Body of pancreas (tissue), 4 donors: ENCODE measurements at regions not wholly inside any gene's neighbourhood (a gene's known extent, or its start where the extent isn't known, plus 50 kb on each side); places are given as distances from the start of the nearest gene placed in this dataset.

Experiments
- ATAC-seq: fragments of 150-250 bp; one replicate; pipeline ENCODE4 v1.9.1; 2016
- DNase-seq, 4 donors: peaks; one replicate each; pipeline ENCODE4 v3.0.0-alpha.2; 2019
- H3K27ac ChIP-seq, 4 donors: fragments of 200-600 bp; sonication (generic); 1 replicate in 3 of 4; 2 replicates in 1 of 4; pipeline versions ENCODE4 v1.5.1 to v1.6.1; 2016 to 2019; ENCODE audit warnings: mild to moderate bottlenecking in 1 of 4, mixed read lengths in 1 of 4, moderate library complexity in 1 of 4
- H3K27me3 ChIP-seq, 2 donors: fragments of 200-600 bp; sonication (generic); one replicate each; pipeline ENCODE4 v1.6.0; 2016; ENCODE audit warnings: mild to moderate bottlenecking in 1 of 2
- H3K36me3 ChIP-seq, 2 donors: fragments of 200-600 bp; sonication (generic); replicated peaks in 1 of 2; 2 replicates each; pipeline ENCODE4 v1.5.1; 2016; ENCODE audit warnings: low read depth in 2 of 2; ENCODE audit not compliant: insufficient read depth in 1 of 2
- H3K4me1 ChIP-seq: fragments of 200-600 bp; sonication (generic); one replicate; pipeline ENCODE4 v1.6.0; 2016
- H3K4me3 ChIP-seq, 2 donors: fragments of 200-600 bp; sonication (generic); 1 replicate in 1 of 2; 2 replicates in 1 of 2; pipeline ENCODE4 v1.5.1; 2016 to 2019
- H3K9me3 ChIP-seq, 3 donors: fragments of 200-600 bp; sonication (generic); 1 replicate in 2 of 3; 2 replicates in 1 of 3; pipeline ENCODE4 v1.5.1; 2016
- POLR2A ChIP-seq, 3 donors: fragments of 450-650 bp; IDR thresholded peaks; one replicate each; pipeline ENCODE4 v1.6.1; 2016; ENCODE audit warnings: antibody characterized with exemption in 3 of 3, mild to moderate bottlenecking in 2 of 3
- WGBS, 2 donors: methylation state at CpG; one replicate each; pipeline ENCODE4 v1.1.5; 2017; 5-methylcytosine and 5-hydroxymethylcytosine counted together
- intact Hi-C: fragments of 100-400 bp; cut with DNase I; formaldehyde crosslinking; loops from one replicate; pipeline ENCODE4 v1.15.1; 2023
- TF ChIP-seq, protein P1 (sequence below), 7 experiments: fragments of 450-650 bp in 4 of 7; fragments of 200-600 bp in 3 of 7; sonication (generic) in 3 of 7; IDR thresholded peaks; one replicate each; pipeline ENCODE4 v1.5.1; 2016 to 2019; ENCODE audit warnings: antibody characterized with exemption in 7 of 7

DNA sequence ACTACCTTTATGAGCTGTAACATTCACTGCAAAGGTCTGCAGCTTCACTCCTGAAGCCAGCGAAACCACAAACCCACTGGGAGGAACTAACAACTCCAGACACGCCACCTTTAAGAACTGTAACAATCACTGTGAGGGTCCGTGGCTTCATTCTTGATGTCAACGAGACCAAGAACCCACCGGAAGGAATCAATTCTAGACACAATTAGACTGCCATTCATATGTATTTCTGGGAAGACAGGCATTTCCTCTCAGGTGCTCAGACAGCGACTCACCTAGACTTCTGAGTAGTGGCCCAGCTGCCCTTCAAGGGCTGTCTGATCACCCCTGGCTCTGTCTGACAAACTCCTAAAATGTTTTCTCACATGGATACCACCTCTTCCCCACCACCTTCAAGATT, 506.8 kb downstream of the PDCD6IP start:
- 59 to 71% methylated on average over 6 of the region's 6 CpGs for WGBS, 2 donors

DNA sequence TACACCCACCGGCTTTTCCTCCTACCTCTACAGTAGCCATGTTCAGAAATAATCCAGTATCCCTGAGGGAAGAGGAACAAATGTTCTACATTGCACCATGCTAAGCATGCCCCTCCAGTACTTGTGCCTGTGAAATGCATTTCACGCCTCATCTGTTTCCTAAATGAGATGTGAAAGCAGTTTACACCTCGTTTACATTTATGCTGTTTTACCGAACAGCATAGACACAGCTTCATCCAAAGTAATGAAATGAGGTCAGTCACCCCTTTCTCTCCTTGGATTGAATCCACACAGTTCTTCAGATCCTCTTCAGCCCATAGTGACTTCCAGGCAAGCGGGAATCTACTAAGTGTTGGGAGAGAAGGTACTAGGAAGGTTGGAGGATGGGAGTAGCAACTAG, 514.3 kb downstream of the PDCD6IP start:
- Histone ChIP-seq H3K9me3 (no peaks in the 10 kb centered on the region), H3K27me3 (no peaks in the 10 kb centered on the region), H3K27ac (no peak overlapping the region), H3K4me1 (no peaks in the 10 kb centered on the region), H3K4me3 (no peak overlapping the region), H3K36me3 (no peaks in the 10 kb centered on the region)
- DNase-seq = no peak
- TF ChIP-seq, protein P1, sequence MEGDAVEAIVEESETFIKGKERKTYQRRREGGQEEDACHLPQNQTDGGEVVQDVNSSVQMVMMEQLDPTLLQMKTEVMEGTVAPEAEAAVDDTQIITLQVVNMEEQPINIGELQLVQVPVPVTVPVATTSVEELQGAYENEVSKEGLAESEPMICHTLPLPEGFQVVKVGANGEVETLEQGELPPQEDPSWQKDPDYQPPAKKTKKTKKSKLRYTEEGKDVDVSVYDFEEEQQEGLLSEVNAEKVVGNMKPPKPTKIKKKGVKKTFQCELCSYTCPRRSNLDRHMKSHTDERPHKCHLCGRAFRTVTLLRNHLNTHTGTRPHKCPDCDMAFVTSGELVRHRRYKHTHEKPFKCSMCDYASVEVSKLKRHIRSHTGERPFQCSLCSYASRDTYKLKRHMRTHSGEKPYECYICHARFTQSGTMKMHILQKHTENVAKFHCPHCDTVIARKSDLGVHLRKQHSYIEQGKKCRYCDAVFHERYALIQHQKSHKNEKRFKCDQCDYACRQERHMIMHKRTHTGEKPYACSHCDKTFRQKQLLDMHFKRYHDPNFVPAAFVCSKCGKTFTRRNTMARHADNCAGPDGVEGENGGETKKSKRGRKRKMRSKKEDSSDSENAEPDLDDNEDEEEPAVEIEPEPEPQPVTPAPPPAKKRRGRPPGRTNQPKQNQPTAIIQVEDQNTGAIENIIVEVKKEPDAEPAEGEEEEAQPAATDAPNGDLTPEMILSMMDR (IDR thresholded peaks at IDR 0.05) = no peak
- no peak for TF ChIP-seq POLR2A (IDR thresholded peaks at IDR 0.05)
- intact Hi-C loops = no loop called here
- no peak for ATAC-seq
- 51 to 69% methylated on average over 5 of the region's 5 CpGs for WGBS, 2 donors

More for the DNA sequence above, 506.8 kb downstream of the PDCD6IP start:
- no peaks in the 10 kb centered on the region for H3K4me1 ChIP-seq
- ATAC-seq (no peak), DNase-seq (no peak)
- no peak overlapping the region for H3K27ac ChIP-seq
- no peaks in the 10 kb centered on the region for H3K36me3 ChIP-seq
- no peaks in the 10 kb centered on the region for H3K27me3 ChIP-seq
- no peak for TF ChIP-seq POLR2A (IDR thresholded peaks at IDR 0.05)
- TF ChIP-seq, protein P1 (IDR thresholded peaks at IDR 0.05) = no peak
- no peak overlapping the region for H3K4me3 ChIP-seq
- H3K9me3 ChIP-seq = no peaks in the 10 kb centered on the region
- intact Hi-C loops = no loop called here

DNA sequence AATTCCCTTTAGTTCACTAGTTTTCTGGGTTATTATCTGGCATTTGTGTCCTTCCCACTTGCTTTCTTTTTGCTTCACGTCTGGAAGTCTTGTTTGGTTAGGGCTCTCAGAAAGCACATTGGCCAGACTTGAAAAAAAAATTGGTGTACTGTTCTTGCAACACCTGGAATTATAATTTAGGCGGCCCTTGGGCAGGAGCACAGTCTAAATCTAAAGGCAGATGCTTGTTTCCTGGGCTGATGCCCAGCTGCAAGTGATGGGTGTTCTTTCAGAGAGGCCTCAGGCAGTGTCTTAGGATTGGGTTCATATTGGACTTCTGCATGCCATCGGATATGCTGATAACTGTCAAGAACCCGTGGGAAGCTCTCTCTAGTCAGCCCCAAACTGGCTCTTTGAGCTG, 521.5 kb downstream of the PDCD6IP start:
- DNase-seq = no peak
- intact Hi-C loops = no loop called here
- WGBS, 2 donors = 46 to 53% methylated on average over 4 of the region's 4 CpGs
- H3K27me3 ChIP-seq = no peaks in the 10 kb centered on the region
- H3K9me3 ChIP-seq = no peaks in the 10 kb centered on the region
- no peak overlapping the region for H3K4me3 ChIP-seq
- no peak overlapping the region for H3K27ac ChIP-seq
- ATAC-seq = no peak
- H3K4me1 ChIP-seq = no peaks in the 10 kb centered on the region
- H3K36me3 ChIP-seq = no peaks in the 10 kb centered on the region
- TF ChIP-seq POLR2A (IDR thresholded peaks at IDR 0.05) = no peak
- TF ChIP-seq, protein P1 (IDR thresholded peaks at IDR 0.05) = no peak

DNA sequence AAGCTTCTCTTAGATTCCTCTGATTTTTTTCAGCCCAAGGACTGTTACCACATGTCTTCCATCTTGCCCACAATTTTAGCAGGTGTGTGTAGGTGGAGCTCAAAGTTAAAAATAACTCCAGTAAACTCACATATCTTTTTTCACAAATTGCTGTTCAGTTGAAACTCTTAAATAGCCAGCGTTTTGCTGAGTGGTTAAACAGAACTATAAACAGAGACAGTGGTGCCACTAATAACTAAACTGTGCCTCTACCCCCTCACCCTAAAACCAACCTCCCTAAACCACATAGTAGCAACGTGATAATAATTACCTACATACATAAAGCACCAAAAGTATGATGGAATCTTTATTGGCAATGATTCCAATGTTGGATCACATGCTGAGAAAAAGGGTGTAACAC, 525.1 kb downstream of the PDCD6IP start:
- TF ChIP-seq, protein P1 (IDR thresholded peaks at IDR 0.05) = no peak
- TF ChIP-seq POLR2A (IDR thresholded peaks at IDR 0.05) = no peak
- no peaks in the 10 kb centered on the region for H3K4me1 ChIP-seq
- no peaks in the 10 kb centered on the region for H3K27me3 ChIP-seq
- no peak for DNase-seq
- WGBS, 2 donors = 28 to 41% methylated on average over 2 of the region's 2 CpGs
- no peak overlapping the region for H3K27ac ChIP-seq
- H3K4me3 ChIP-seq = no peak overlapping the region
- H3K9me3 ChIP-seq = no peaks in the 10 kb centered on the region
- no peak for ATAC-seq
- H3K36me3 ChIP-seq = no peaks in the 10 kb centered on the region
- intact Hi-C loops = no loop called here

DNA sequence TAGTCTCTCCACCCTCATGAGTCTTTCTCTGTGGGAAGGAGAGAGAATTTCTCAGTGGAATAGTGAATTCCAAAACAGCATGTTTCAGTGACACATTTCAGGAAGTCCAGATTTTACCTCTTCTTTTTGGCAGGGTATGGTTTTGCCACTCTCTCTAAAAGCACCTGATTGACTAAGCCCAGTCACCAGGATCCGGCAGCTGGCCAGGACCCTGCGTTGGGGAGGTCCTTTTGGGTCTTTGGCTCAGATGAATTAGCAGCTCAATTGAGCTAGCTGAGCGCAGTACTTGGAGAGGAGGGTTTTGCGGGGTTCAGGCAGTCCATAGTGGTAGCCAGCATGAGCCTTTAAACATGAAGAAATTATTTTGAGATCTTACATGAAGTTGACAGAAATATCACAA, 548.2 kb downstream of the PDCD6IP start:
- Histone ChIP-seq H3K9me3 (no peaks in the 10 kb centered on the region), H3K4me1 (no peaks in the 10 kb centered on the region), H3K27ac (no peak overlapping the region), H3K36me3 (no peaks in the 10 kb centered on the region), H3K4me3 (no peak overlapping the region), H3K27me3 (no peaks in the 10 kb centered on the region)
- TF ChIP-seq, protein P1 (IDR thresholded peaks at IDR 0.05) = no peak
- TF ChIP-seq POLR2A (IDR thresholded peaks at IDR 0.05) = no peak
- intact Hi-C loops = no loop called here
- ATAC-seq = no peak
- DNase-seq = no peak
- 62 to 67% methylated on average over 4 of the region's 4 CpGs for WGBS, 2 donors
